ENCODE measurements at regions not wholly inside any gene's neighbourhood (a gene's known extent, or its start where the extent isn't known, plus 50 kb on each side); places are given as distances from the start of the nearest gene placed in this dataset.

DNA sequence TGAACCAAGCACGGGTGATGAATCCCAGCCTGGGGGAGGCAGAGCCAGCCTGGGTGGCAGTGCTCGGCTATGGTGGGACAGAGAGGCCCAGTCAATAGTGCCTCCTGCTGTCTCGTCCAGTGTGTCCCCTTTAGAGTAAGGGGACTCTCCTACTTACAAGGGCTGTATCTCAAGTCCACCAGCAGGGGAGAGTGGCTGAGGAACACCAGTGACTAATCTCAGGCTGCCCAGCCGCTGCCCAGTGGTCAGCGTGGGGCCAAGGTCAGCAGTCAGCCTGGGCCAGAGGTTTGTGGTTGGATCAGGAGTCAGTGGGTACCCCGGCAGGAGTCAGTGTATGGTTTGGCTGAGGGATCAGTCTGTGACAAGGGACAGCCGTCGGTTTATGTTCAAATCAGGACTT lies 109.2 kb upstream of the RUNX3 start:
- TF ChIP-seq POLR2A (IDR thresholded peaks at IDR 0.05) = no peak
- no peak for TF ChIP-seq CTCF (IDR thresholded peaks at IDR 0.05)
